ENCODE measurements at regions not wholly inside any gene's neighbourhood (a gene's known extent, or its start where the extent isn't known, plus 50 kb on each side); places are given as distances from the start of the nearest gene placed in this dataset.

- TF ChIP-seq, protein P1, sequence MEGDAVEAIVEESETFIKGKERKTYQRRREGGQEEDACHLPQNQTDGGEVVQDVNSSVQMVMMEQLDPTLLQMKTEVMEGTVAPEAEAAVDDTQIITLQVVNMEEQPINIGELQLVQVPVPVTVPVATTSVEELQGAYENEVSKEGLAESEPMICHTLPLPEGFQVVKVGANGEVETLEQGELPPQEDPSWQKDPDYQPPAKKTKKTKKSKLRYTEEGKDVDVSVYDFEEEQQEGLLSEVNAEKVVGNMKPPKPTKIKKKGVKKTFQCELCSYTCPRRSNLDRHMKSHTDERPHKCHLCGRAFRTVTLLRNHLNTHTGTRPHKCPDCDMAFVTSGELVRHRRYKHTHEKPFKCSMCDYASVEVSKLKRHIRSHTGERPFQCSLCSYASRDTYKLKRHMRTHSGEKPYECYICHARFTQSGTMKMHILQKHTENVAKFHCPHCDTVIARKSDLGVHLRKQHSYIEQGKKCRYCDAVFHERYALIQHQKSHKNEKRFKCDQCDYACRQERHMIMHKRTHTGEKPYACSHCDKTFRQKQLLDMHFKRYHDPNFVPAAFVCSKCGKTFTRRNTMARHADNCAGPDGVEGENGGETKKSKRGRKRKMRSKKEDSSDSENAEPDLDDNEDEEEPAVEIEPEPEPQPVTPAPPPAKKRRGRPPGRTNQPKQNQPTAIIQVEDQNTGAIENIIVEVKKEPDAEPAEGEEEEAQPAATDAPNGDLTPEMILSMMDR (IDR thresholded peaks at IDR 0.05; ENCODE audit: borderline replicate concordance, control extremely low read depth, extremely low read depth, insufficient read depth, missing control alignments): no peak
- in situ Hi-C loops (cut with MboI; ENCODE audit: low sequenced_read_pairs, unreplicated experiment): no loop called here
Observed at GRCh38 chr1:104358086-104358485, 608.4 kb downstream of the AMY1C start.

GRCh38 chr1:104358621-104359020, 608.9 kb downstream of the AMY1C start:
- in situ Hi-C loops (cut with MboI; ENCODE audit: low sequenced_read_pairs, unreplicated experiment): no loop called here
- DNase-seq (ENCODE audit: low spot score): no peak
- TF ChIP-seq, protein P1 (IDR thresholded peaks at IDR 0.05; ENCODE audit: borderline replicate concordance, control extremely low read depth, extremely low read depth, insufficient read depth, missing control alignments): no peak

More at GRCh38 chr1:104358086-104358485, 608.4 kb downstream of the AMY1C start:
- DNase-seq (ENCODE audit: low spot score): no peak

DNA sequence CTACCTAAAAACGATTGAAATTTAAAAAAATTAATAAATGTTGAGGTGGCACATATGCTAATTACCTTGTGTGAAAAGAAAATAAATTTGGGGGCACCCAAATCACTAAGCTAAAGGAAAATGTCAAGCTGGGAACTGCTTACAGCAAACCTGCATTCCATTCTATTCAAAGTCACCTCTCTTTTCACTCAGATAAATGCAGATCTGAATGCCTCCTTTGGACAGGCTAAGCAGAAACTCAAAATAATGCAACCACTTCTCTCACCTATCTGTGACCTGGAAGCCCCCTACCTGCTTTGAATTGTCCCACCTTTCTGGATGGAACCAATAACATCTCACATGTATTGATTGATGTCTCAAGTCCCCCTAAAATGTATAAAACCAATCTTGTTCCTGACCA, 628.7 kb downstream of the AMY1C start:
- in situ Hi-C loops (cut with MboI; ENCODE audit: low sequenced_read_pairs, unreplicated experiment): no loop called here
- DNase-seq (ENCODE audit: low spot score): no peak
- TF ChIP-seq, protein P1 (IDR thresholded peaks at IDR 0.05; ENCODE audit: borderline replicate concordance, control extremely low read depth, extremely low read depth, insufficient read depth, missing control alignments): no peak

- in situ Hi-C loops (cut with MboI; ENCODE audit: low sequenced_read_pairs, unreplicated experiment): no loop called here
- no peak for DNase-seq (ENCODE audit: low spot score)
- TF ChIP-seq, protein P1 (IDR thresholded peaks at IDR 0.05; ENCODE audit: borderline replicate concordance, control extremely low read depth, extremely low read depth, insufficient read depth, missing control alignments): no peak
Observed at GRCh38 chr1:104380003-104380402, 630.3 kb downstream of the AMY1C start.

DNA sequence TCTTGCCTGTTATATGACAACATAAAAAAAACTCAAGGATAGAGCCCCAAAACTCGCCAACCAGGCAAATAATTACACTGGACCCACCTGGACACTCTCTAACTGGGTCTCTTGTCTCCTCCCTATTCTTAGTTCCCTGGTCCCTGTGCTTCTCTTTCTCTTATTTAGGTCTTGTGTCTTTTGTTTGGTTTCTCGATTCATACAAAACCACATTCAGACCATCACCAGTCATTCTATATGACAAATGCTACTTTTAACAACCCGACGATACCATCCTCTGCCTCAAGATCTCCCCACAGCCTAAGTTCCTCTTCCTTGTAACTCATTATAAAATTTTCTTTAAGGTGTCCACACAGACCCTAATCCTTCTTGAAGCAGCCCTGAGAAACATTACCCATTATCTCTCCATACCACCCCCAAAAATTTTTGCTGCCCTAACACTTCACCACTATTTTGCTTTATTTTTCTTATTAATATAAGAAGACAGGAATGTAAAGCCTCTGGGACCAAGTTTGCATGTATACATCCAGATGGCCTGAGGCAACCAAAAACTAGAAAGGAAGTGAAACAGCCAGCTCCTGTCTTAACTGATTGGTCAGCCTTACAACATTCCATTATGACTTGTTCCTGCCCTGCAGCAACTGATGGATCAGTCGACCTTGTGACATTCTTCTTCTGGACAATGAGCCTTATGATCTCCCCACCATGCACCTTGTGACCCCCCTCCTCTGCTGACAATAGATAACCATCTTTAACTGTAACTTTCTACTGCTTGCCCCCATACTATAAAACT, 638.2 kb downstream of the AMY1C start:
- DNase-seq (ENCODE audit: low spot score): no peak
- in situ Hi-C loops (cut with MboI; ENCODE audit: low sequenced_read_pairs, unreplicated experiment): no loop called here
- TF ChIP-seq, protein P1 (IDR thresholded peaks at IDR 0.05; ENCODE audit: borderline replicate concordance, control extremely low read depth, extremely low read depth, insufficient read depth, missing control alignments): no peak

- no peak for DNase-seq (ENCODE audit: low spot score)
- TF ChIP-seq, protein P1 (IDR thresholded peaks at IDR 0.05; ENCODE audit: borderline replicate concordance, control extremely low read depth, extremely low read depth, insufficient read depth, missing control alignments): no peak
- in situ Hi-C loops (cut with MboI; ENCODE audit: low sequenced_read_pairs, unreplicated experiment): no loop called here
Observed at GRCh38 chr1:104392552-104392951, 642.9 kb downstream of the AMY1C start.

All from GM13976 (cell line).